ENCODE measurements at regions not wholly inside any gene's neighbourhood (a gene's known extent, or its start where the extent isn't known, plus 50 kb on each side); places are given as distances from the start of the nearest gene placed in this dataset.

- TF ChIP-seq CTCF (conservative IDR thresholded peaks at IDR 0.05; ENCODE audit: low read length) (no peak), EZH2phosphoT487 (IDR thresholded peaks at IDR 0.05; ENCODE audit: borderline replicate concordance, low read depth, low read length) (no peak)
Measured at GRCh38 chr1:195150768-195151167, 1457.5 kb downstream of the KCNT2 start.
